C1 segment of cervical spinal cord (tissue), 14 donors: ENCODE measurements at regions not wholly inside any gene's neighbourhood (a gene's known extent, or its start where the extent isn't known, plus 50 kb on each side); places are given as distances from the start of the nearest gene placed in this dataset.
"Not testable (repeated sequence)": the region's sequence is repeated elsewhere in the genome, so short reads cannot be mapped to it uniquely, and the experiment has no call there.

Experiments
- DNase-seq, 14 donors: peaks; one replicate each; lab custom pipeline; 2025; lab: John Stamatoyannopoulos, UW

GRCh38 chr6:167708501-167709094, 118.1 kb upstream of the AFDN start:
- no peak for DNase-seq

DNA sequence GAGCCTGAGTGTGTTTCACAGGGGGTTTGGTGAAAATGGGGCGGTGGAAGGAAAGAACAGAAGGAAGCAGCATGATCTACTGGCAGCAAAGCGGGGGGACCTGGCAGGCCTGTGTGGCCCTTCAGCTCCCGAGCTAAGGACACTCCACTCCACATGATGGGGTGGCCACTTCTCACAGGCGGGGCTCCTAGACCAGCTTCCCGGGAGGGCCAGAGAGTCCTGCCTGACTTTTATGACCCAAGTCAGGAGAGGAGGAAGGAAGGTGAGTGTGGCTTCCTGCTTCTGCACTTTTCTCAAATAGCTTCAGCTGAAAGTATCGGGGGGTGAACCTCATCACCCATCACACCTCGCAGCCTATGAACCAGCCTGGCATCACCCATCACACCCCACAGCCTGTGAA, 117.5 kb upstream of the AFDN start:
- DNase-seq, result no peak

GRCh38 chr6:167709776-167710336, 116.9 kb upstream of the AFDN start:
- DNase-seq, result not testable (repeated sequence)

GRCh38 chr6:167710363-167710920, 116.3 kb upstream of the AFDN start:
- no peak for DNase-seq

- no peak for DNase-seq
These were observed 115.5 kb upstream of the AFDN start for GRCh38 chr6:167711211-167711610.

DNA sequence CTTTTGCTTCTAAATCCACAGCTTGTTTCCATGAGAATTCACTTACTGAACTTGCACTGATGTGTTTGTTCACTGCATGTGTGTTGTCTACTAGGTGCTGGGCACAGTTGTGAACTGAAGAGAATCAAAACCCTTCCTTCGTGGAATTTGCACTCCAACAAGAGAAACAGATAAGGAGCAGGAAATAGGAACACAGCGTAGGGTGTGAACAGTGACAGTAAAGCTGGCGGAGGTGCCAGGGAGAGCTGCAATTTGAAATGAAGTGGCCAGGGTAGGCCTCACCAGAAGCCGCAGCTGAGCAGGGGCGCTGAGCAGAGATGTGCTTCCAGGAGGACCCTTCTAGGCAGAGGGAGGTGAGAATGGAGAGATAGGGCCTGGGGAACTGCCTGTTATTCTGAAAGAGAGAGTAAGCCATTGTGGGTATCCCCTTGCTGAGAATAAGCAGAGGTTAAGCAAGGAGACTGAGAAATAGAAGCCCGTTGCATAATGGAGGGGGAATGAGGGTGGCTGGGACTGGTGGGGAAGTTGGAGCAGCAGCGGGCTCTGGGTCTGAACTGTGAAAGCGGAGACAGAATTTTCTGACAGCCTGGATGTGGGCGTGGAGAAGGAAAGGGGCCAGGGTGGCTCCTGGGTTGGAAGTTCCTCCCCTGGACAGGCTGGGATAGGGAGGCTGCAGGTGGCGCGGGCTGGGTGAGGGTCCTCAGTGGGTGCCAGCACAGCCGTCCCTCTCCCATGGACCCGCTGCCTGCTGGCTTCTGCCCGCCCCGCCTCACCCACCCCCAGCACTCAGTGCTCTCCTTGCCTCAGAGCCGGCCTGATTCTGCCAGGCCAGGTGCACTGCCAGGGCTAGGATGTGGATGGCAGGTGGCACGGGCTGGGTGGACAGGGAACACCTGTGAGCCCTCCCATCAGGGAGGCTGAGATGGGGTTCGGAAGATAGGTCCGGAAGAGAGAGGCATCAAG, 114.7 kb upstream of the AFDN start:
- DNase-seq, result no peak

- DNase-seq, result no peak
These were observed 113.8 kb upstream of the AFDN start for GRCh38 chr6:167712731-167713475.

DNA sequence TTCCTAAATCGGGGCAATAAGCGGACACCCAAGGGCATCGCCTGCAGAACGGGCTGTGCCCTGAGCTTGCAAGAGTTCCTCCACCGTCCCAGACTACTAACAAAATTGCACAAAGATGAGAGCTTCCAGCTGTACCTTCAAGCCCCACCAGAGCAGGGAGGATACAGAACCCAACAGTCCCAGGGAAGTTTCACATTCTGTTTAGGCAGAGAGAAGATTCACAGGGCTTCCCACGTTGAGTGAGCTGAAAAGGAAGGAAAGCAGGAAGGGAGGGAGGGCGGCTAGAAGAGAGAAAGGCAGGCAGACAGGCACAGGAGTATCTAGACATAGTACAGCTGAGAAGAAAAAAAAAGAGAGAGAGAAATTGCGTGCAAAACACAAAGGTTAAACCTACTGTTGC, 112.6 kb upstream of the AFDN start:
- no peak for DNase-seq

- no peak for DNase-seq
These were observed 109.3 kb upstream of the AFDN start for GRCh38 chr6:167717455-167717854.

- no peak for DNase-seq
These were observed 108.8 kb upstream of the AFDN start for GRCh38 chr6:167717867-167718266.

- DNase-seq, result no peak
These were observed 106.8 kb upstream of the AFDN start for GRCh38 chr6:167719920-167720319.

GRCh38 chr6:167720456-167721285, 106.0 kb upstream of the AFDN start:
- no peak for DNase-seq

DNA sequence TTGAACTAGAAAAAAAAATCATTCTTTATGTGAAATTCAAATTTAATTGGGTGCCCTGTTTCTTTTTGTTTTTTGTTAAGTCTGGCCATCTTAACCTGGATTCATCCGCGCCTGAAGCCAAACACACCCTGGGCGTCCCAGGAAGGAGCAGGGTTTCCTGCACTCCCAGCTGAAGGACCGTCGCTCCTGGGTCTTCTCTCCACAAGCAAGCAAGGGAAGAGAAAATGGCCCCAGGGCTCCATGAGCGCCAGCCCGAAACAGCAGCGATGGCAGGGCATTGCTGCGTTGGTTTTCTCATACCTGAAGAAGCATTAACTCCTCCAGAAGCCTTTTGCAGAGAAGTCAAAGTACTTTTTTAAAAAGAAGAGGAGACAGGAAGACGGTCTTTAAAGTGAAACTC, 105.4 kb upstream of the AFDN start:
- DNase-seq, result no peak

DNA sequence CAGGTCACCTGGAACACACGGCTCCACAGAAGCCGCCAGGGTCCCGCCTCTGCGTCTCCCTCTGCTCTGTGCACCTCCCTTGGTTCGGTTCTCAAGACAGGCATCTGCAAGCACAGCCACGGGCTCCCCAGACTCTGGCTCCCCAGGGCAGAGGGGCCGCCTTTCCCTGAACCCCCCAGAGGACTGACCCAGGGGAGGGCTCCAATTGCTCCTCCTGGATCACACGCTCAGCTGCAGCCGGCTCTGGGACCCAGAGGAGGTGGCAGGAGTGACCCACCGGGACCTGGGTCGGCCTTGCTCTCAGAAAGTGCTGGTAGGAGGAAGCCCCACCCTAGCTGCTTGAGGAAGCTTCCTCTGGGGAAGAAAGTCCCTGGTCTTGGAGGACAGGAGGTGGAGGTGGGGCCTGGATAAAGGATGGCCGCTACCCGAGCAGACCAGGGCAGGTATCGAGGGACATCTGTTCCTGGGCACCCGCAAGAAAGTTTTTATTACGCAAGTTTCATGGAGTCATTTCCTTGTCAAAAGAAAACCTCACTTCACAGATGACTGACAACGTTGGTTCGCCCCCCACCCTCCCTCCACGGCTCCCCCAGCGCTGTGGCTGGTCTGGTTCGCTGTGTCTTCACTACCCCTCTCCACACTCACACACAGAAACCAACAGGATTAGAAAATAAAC, 103.9 kb upstream of the AFDN start:
- no peak for DNase-seq

DNA sequence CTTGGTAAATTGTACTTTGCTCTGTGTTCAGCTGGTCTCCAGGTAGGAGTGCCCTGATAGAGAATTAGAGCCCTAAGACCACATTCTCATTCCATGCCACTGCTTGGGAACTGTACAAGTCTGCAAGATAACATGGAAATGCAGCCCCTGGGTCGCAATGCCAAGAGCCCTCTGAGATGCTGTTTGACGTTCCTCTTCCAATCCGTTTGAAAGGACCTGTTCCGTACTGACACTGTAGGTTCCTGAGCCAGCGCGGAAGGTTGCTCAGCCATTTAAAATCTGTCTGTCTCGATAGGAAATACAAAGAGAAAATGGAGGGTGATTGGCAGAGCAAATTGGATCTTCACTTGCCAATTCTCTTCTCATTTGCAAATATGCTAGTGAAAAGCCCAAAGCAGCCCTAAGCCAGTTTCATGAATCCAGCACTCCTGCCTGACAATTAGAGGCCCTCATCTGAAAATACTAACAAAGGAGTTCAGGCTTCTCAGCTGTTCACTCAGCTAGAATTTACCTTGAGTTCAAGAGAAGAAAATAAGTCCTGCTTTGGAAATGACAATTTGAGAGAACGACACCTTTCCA, 100.6 kb upstream of the AFDN start:
- no peak for DNase-seq

- no peak for DNase-seq
These were observed 96.3 kb upstream of the AFDN start for GRCh38 chr6:167730441-167730840.

GRCh38 chr6:167731216-167731615, 95.5 kb upstream of the AFDN start:
- no peak for DNase-seq

GRCh38 chr6:167731731-167732422, 94.8 kb upstream of the AFDN start:
- DNase-seq, result peak in 6 of 14 donors; percentile 17 to 75 (median 29)
